ENCODE measurements at regions not wholly inside any gene's neighbourhood (a gene's known extent, or its start where the extent isn't known, plus 50 kb on each side); places are given as distances from the start of the nearest gene placed in this dataset.

GRCh38 chr3:59612444-59612715 is 562.6 kb upstream of the CFAP20DC start:
- no peak for TF ChIP-seq REST (IDR thresholded peaks at IDR 0.05; ENCODE audit: insufficient read depth in 1 of 2, low read depth in 2 of 2, low read length in 2 of 2)
- TF ChIP-seq SIN3A (IDR thresholded peaks at IDR 0.05; ENCODE audit: borderline replicate concordance, insufficient read depth, low read length) = no peak
- TF ChIP-seq POLR2AphosphoS5 (IDR thresholded peaks at IDR 0.05; ENCODE audit: low read depth, low read length) = no peak
- TF ChIP-seq TAF1 (IDR thresholded peaks at IDR 0.05; ENCODE audit: borderline replicate concordance, insufficient read depth, low read length) = no peak
- no peak for TF ChIP-seq FOXP2 (optimal IDR thresholded peaks at IDR 0.05; ENCODE audit: borderline replicate concordance, extremely low read depth, extremely low read length, insufficient read depth)
